Stimulated activated CD4-positive, alpha-beta T cell treated with anti-CD3 and anti-CD28 coated beads, Interleukin-4, amount 100 ng/mL, for 4 hours (primary cell): ENCODE measurements at regions not wholly inside any gene's neighbourhood (a gene's known extent, or its start where the extent isn't known, plus 50 kb on each side); places are given as distances from the start of the nearest gene placed in this dataset.

Source experiments
- DNase-seq, 2 experiments: peaks; one replicate each; pipeline ENCODE4 v3.0.0-alpha.2; 2020

GRCh38 chr5:142507531-142508372, 178.1 kb downstream of the FGF1 start:
- DNase-seq, result peak in 1 of 2 experiments; percentile 29

DNA sequence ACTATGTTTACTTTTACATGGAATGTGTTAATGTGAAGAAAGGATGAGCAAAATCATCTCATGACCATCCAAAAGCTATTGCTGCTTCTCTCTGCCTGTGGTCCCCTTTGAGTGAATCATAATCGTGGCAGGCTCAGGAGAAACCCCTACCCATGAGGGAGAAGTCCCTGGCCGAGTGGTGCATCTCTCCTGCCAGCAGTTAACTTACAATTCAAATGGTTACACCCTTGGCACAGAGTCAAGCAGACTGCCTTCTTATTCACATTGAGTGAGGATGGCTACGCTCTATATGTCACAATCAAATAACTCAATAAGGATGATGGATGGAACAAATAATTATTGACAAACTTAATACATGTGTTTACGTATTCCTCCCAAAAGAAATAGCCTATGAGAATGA, 179.1 kb downstream of the FGF1 start:
- DNase-seq, result no peak

DNA sequence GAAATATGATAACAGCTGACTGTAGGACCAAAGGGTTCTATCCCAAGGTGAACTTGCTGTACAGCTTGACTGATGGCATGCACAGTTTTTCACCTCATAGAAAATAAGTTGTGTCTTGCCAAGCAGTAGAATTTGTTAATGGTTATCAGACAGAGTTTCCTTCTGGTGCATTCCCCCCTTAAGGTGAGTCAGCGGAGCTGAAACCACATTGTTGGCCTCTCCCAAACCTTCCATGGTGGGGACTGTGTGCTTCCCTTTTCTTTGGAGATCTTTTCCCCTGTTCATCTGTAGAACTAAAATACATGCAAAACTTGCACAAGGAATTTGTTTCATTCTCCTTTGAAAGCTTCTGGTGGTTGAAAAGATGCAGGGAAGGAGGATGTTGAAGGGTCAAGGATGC, 179.8 kb downstream of the FGF1 start:
- no peak for DNase-seq

DNA sequence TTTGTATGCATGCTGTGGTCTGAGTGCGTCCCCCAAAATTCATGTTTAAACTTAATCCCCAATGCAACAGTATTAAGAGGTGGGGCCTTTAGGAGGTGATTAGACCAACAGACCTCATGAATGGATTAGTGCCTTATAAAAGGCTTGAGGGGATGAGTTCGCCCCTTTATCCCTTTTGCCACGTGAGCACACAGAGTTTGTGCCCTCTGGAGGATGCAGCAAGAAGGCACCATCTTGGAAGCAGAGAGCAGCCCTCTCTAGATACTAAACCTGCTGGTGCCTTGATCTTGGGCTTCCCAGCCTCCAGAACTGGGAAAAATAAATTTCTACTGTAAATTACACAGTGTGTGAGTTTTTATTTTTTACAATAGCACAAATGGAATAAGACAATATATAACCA, 177.1 kb upstream of the SPRY4 start:
- no peak for DNase-seq

DNA sequence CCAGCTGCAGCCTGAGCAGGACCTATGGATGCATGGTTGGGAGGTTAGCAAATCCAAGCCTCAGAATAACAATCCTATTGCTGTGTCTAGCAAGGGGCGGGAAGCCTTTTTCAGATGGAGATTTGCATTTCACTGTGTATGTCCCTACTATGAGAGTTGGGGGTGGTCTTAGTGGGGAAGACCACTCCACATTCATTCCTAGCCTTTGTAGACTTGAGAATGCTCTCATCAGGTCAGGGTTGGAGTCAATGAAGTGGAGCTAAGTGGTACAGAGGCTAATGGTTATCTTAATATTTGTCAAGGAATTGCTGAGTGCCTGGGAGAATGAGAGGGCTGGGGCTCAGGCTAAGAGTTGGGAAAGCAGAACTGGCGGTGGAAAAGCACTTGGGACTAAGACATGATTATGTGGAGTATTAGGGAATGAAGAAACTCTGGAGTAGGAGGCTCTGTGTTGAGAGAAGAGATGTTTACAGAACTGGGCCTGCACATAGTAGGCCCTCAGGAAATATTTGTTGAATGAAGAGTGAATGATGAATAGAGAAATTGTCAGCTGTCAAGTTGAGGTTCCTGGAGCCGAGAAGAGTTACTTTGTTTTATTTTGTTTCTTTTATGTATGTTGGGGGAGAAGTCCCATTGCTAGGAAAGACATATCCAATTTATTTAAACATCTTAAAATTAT, 175.5 kb upstream of the SPRY4 start:
- DNase-seq, result no peak

DNA sequence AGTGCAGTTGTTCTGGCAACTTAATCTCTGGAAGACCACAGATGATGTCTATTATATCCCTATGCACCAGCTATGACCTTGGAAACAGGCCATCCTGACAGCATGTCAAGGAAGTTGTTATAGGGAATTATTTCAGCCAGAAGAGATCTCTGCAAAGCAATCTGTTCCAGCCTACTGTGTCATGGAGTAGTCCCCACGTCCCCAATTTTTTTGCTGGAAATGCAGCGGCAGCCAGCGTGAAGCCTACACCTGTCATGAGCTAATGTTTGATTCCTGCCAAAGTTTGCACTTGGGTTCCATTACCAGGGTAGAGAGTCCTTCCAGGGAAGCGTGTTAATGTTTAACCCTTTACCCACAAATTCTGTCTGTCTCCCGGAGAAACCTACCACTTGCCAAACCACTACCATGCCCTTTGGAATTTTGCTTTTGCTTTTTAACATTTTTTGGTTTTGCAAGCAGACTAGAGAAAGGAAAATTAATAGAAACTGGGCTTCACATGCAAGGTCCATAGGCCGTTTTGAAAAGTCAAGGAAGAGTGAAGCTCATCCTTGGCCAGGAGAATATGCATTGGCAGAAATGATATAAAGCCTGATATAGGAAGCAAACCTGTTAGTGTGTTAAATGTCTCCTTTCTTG, 174.9 kb upstream of the SPRY4 start:
- no peak for DNase-seq

DNA sequence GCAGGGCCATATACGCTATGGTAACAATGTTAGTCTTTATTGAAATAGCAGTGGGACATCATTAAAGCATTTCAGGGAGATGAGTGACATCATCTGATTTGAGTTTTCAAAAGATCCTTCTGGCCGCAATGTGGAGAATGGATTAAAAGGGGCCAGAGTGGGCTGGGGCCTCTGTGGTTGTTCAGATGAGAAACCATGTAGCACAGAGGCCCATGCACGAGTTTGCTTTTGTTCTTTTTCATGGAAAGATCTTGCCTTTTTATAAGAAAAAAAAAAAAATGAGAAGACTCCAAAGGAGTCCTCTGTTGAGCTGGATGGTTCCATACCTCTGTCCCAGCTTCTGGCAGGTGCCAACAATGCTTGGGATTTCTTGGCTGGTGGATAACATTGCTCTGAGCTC, 173.5 kb upstream of the SPRY4 start:
- DNase-seq, result no peak

DNA sequence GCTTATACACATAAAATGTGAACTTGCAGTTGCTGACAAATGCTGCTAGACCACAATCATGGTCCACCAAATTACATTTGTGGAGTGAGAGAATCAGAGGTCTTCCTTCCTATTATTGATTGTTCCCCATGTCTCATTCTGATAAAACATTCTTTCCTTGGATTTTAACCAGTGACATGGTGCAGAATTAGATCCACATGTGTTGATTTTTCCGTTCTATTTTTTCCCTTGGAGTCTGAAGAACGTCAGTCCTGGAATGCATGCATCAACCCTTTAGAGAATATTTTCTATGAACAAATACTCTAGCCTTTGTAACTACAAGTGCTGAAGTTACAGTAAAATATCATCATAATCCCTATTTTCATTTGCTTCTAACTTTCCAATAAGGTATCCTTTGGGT, 170.7 kb upstream of the SPRY4 start:
- DNase-seq, result no peak

DNA sequence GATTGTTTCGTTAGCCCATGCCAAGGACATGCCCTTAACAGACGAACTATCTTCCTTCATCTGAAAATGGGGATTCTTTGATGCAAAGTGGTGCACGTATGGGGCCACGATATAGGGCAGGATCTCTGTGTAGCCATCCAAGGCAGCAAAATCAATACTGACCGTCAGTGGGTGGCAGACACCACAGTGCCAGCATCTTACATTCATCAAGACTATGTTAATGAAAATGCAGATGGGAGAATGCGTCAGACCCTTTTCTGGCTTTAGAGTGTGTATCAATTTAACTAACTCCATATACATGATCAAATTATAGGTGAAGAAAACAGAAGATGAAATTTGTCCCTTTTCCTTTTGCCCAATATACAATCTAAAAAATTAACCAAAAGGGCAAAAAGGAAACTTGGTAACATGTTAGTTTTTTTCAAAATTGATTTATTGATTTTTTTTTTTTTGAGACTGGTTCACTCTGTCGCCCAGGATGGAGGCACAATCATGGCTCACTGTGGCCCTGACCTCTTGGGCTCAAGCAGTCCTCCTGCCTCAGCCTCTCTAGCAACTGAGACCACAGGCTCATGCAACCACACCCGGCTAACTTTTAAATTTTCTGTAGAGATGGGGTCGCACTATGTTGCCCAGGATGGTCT, 169.2 kb upstream of the SPRY4 start:
- DNase-seq, result no peak

GRCh38 chr5:142492781-142493281, 168.0 kb upstream of the SPRY4 start:
- no peak for DNase-seq

- no peak for DNase-seq
Measured at GRCh38 chr5:142491679-142492078, 166.9 kb upstream of the SPRY4 start.

GRCh38 chr5:142491270-142491669, 166.4 kb upstream of the SPRY4 start:
- DNase-seq, result no peak

DNA sequence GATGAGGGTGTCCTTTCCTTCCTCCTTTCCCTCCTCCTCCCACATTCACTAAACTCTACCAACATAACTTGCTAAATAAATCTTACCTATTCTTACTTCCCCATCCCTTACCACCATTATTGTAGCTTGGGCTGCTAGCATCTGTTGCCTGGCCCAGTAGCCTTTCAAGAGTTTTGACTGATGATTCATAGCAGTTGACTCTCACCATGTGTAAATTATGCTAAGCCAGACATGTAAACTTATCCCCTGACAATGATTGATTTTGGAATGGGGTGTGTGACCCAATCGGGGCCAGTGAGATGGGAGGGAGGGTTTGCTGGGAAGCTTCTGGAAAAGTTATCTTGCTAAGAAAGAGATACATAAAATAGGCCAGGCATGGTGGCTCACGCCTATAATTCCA, 161.8 kb upstream of the SPRY4 start:
- DNase-seq, result no peak

GRCh38 chr5:142486020-142486419, 161.2 kb upstream of the SPRY4 start:
- no peak for DNase-seq

DNA sequence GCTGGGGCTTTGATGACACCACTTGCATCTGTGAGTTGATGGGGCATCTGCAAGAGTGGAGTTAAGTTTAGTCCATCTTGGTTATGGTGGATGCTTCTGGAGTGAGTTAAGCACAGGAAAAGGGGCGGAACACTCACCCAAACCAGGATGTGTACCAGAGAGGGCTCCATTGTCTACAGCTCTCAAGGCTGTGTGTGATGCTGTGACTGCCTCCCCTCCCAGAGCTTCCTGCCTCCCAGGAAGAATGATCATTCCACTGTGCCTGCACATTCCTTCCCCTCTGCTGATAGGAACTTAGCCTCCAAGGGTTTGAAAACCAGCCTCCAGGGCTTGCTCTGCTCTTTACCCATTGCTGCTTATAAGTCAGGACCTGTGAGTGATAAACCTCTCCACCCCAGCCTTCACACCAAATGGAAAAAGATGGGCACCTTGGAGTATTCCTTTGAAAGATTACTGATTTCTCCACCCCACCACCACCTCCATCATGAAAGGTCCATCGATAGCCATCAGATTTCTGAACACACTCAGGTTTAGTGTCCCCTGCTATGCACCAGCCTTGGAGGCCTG, 160.1 kb upstream of the SPRY4 start:
- no peak for DNase-seq

- DNase-seq, result no peak
Measured at GRCh38 chr5:142482207-142482606, 157.4 kb upstream of the SPRY4 start.

- DNase-seq, result no peak
Measured at GRCh38 chr5:142481410-142481809, 156.6 kb upstream of the SPRY4 start.

DNA sequence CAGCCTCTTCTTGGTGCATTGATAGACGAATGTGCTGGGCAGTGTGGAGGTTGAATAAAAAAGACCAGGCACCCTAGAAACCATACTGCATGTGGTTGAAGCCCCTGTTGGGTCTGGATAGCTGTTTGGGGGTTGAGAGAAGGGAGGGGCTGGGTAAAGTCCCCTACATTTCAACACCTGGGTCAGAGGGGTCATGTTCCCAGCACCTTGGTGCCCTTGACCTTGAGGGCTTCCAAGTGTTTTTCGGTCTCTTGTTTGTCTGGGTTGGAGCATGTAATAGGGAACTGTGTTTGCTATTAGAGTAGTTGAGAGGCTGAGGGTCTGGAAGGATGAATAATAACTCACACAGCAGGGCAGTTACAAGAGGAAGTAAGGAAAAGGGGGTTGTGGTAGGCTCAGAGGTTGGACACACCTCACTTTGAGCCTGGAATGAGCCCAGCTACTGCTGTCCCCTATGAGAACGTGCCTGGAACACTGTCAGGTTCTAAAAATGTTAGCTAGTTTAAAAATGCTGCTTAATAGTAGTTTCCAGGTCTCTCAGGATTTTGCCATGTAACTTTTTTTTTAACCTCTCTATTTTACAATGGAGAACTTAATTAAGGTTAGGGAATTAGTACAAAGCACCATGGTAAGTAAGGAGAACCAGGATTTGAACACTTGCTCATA, 155.2 kb upstream of the SPRY4 start:
- DNase-seq, result no peak

DNA sequence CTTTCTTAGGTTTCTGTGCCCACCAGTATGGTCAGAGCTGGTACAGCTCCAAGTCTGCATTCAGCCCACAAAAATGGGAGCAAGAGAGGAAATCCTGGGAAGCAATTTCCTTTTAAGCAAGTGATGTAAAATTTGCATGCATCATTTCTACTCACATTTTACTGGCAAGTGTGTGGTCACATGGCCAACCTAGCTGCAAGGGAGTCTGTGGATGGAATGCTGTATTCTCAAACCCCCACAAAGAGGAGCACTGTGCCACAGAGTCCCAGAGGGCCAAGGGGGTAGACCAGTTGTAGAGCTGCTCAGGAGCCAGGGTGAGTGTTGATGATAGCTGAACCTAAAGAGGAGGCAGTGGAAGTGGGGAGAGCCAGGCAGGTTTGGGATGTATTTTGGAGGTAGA, 154.3 kb upstream of the SPRY4 start:
- no peak for DNase-seq

DNA sequence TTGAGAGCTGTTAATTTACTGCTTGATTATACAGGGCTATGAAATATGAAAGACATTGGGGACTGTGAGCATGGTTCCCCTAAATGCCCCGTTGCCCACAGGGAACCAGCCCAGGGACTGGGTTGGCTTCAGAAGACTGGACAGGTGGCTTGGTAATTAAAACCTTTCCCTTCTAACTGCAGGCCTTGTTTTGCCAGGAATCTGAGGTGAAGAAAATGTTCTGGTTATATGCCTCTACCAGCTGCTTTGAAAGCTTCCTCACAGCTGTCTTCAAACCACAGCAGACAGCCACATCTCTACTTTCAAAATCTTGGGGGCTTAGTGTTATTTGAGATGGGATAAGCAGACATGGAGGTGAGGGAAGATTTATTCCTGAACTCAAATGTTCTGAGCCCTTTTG, 153.3 kb upstream of the SPRY4 start:
- no peak for DNase-seq

- no peak for DNase-seq
Measured at GRCh38 chr5:142475102-142475513, 150.3 kb upstream of the SPRY4 start.

- no peak for DNase-seq
Measured at GRCh38 chr5:142474431-142475094, 149.7 kb upstream of the SPRY4 start.
